PFSK-1 (cell line): ENCODE measurements at regions not wholly inside any gene's neighbourhood (a gene's known extent, or its start where the extent isn't known, plus 50 kb on each side); places are given as distances from the start of the nearest gene placed in this dataset.

Experiments used
- FOXP2 ChIP-seq: optimal IDR thresholded peaks from 2 replicates; pipeline ENCODE3; 2011; ENCODE audit warnings: borderline replicate concordance, control low read depth, inconsistent platforms; ENCODE audit not compliant: insufficient read depth; ENCODE audit errors: extremely low read length, extremely low read depth
- POLR2AphosphoS5 ChIP-seq: IDR thresholded peaks from 2 replicates; pipeline ENCODE4 v1.6.1; 2012; ENCODE audit warnings: low read depth, mild to moderate bottlenecking, control low read depth, low read length, moderate library complexity
- SIN3A ChIP-seq: IDR thresholded peaks from 2 replicates; pipeline ENCODE4 v1.6.1; 2012; ENCODE audit warnings: mild to moderate bottlenecking, low read length, moderate library complexity, borderline replicate concordance; ENCODE audit not compliant: insufficient read depth
- TAF1 ChIP-seq: IDR thresholded peaks from 2 replicates; pipeline ENCODE4 v1.6.1; 2012; ENCODE audit warnings: low read length, control low read depth, borderline replicate concordance; ENCODE audit not compliant: insufficient read depth
- TF ChIP-seq, protein P1 (sequence below), 2 experiments: IDR thresholded peaks; 2 replicates each; pipeline versions ENCODE4 v1.6.1 to v1.8.0; 2011 to 2012; ENCODE audit warnings: low read depth in 2 of 2, low read length in 2 of 2, control low read depth in 1 of 2, inconsistent platforms in 1 of 2, mild to moderate bottlenecking in 1 of 2, moderate library complexity in 1 of 2; ENCODE audit not compliant: insufficient read depth in 1 of 2

- TF ChIP-seq POLR2AphosphoS5 (no peak), SIN3A (no peak), FOXP2 (no peak), TAF1 (no peak)
- TF ChIP-seq, protein P1, sequence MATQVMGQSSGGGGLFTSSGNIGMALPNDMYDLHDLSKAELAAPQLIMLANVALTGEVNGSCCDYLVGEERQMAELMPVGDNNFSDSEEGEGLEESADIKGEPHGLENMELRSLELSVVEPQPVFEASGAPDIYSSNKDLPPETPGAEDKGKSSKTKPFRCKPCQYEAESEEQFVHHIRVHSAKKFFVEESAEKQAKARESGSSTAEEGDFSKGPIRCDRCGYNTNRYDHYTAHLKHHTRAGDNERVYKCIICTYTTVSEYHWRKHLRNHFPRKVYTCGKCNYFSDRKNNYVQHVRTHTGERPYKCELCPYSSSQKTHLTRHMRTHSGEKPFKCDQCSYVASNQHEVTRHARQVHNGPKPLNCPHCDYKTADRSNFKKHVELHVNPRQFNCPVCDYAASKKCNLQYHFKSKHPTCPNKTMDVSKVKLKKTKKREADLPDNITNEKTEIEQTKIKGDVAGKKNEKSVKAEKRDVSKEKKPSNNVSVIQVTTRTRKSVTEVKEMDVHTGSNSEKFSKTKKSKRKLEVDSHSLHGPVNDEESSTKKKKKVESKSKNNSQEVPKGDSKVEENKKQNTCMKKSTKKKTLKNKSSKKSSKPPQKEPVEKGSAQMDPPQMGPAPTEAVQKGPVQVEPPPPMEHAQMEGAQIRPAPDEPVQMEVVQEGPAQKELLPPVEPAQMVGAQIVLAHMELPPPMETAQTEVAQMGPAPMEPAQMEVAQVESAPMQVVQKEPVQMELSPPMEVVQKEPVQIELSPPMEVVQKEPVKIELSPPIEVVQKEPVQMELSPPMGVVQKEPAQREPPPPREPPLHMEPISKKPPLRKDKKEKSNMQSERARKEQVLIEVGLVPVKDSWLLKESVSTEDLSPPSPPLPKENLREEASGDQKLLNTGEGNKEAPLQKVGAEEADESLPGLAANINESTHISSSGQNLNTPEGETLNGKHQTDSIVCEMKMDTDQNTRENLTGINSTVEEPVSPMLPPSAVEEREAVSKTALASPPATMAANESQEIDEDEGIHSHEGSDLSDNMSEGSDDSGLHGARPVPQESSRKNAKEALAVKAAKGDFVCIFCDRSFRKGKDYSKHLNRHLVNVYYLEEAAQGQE (IDR thresholded peaks at IDR 0.05; ENCODE audit: insufficient read depth in 1 of 2, low read depth in 2 of 2, low read length in 2 of 2), result no peak
Measured at GRCh38 chr10:2920637-2921036, 146.7 kb upstream of the PFKP start.

DNA sequence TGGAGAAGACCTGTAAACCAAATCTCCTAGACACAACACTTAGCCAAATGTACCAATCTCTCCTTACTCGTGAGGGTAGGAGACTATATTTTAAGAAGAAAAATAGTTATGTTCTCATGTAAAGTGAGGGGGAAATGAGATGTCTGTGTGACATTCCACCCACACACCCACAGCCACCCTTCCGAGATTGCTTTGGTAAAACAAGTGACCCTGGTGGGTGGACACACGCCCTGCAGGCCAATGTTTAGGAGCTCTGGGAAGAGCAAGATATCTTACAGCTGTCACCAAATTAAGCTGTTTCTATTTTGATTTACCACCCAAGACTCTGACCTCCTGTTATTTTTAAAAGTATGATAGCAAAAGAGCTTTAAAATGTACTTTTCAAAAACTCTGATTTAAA is 147.2 kb upstream of the PFKP start:
- TF ChIP-seq, protein P1 (IDR thresholded peaks at IDR 0.05; ENCODE audit: insufficient read depth in 1 of 2, low read depth in 2 of 2, low read length in 2 of 2), result no peak
- no peak for TF ChIP-seq POLR2AphosphoS5
- no peak for TF ChIP-seq FOXP2
- TF ChIP-seq SIN3A, result no peak
- no peak for TF ChIP-seq TAF1

GRCh38 chr10:2919016-2919415 is 148.3 kb upstream of the PFKP start:
- no peak for TF ChIP-seq TAF1
- TF ChIP-seq, protein P1 (IDR thresholded peaks at IDR 0.05; ENCODE audit: insufficient read depth in 1 of 2, low read depth in 2 of 2, low read length in 2 of 2), result no peak
- no peak for TF ChIP-seq POLR2AphosphoS5
- no peak for TF ChIP-seq SIN3A
- no peak for TF ChIP-seq FOXP2

- TF ChIP-seq POLR2AphosphoS5 (no peak), FOXP2 (no peak), TAF1 (no peak), SIN3A (no peak)
- TF ChIP-seq, protein P1 (IDR thresholded peaks at IDR 0.05; ENCODE audit: insufficient read depth in 1 of 2, low read depth in 2 of 2, low read length in 2 of 2), result no peak
Measured at GRCh38 chr10:2918489-2918888, 148.9 kb upstream of the PFKP start.

DNA sequence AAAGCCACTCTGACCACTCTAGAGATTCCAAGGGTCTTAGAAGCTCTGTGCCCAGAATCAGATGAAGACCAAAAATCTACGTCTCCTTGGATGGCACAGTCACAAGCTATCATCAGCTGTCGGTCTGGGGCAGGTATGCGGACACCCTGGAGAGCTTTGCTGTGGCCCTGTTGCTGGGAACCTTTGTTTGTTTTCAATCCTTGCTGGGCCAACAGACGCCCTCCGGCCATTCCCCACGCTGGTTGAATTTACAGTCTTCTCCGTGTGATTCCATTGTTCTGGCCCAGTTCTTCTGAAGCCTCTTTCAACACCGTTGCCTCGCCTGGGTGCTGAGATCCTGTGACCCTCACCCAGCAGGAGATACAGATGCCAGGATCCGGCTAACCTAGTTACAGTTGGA is 149.4 kb upstream of the PFKP start:
- TF ChIP-seq SIN3A, result no peak
- TF ChIP-seq, protein P1 (IDR thresholded peaks at IDR 0.05; ENCODE audit: insufficient read depth in 1 of 2, low read depth in 2 of 2, low read length in 2 of 2), result no peak
- TF ChIP-seq POLR2AphosphoS5, result no peak
- no peak for TF ChIP-seq FOXP2
- TF ChIP-seq TAF1, result no peak
